HepG2 (cell line): ENCODE measurements at regions not wholly inside any gene's neighbourhood (a gene's known extent, or its start where the extent isn't known, plus 50 kb on each side); places are given as distances from the start of the nearest gene placed in this dataset.

Experiments used
- ATAC-seq: fragments of 200-7000 bp; cut with Tn5 transposase; 3 replicates; pipeline ENCODE4 v1.9.1; 2020; ENCODE audit warnings: mild to moderate bottlenecking, moderate library complexity
- BruUV-seq: library from RNA; stranded (reverse); fragments of 400-500 nt; replicated peaks from 2 replicates; lab custom pipeline; 2021; lab: Mats Ljungman, UMichigan
- CTCF ChIA-PET: fragments of 300-600 bp; formaldehyde crosslinking; extraction: SDS; loops from one replicate; lab custom pipeline; 2021; ENCODE audit warnings: low total read pairs, inconsistent platforms, low intra/inter-chr PET ratio; lab: Yijun Ruan, JAX
- POLR2A ChIA-PET: fragments of 350-600 bp; sonication (Branson Sonifier 250); formaldehyde crosslinking; loops from one replicate; lab custom pipeline; 2020; ENCODE audit warnings: antibody characterized with exemption, inconsistent platforms; lab: Yijun Ruan, JAX
- DNase-seq: peaks from one replicate; pipeline ENCODE4 v3.0.0-alpha.2; 2015; ENCODE audit warnings: low spot score
- FAIRE-seq: peaks from 3 replicates; lab custom pipeline; 2011; peaks lifted over from hg19 to GRCh38; lab: Jason Lieb, UNC
- H2AFZ ChIP-seq: one replicate; pipeline ENCODE4 v1.6.1; 2011; ENCODE audit warnings: low read length, inconsistent platforms
- H3K27ac ChIP-seq: fragments of 300-600 bp; 3 replicates; pipeline ENCODE4 v1.8.0; 2011; ENCODE audit warnings: mixed run types, mild to moderate bottlenecking, mixed read lengths, low read length, inconsistent platforms; ENCODE audit not compliant: insufficient read depth; ENCODE audit errors: extremely low read length
- H3K27me3 ChIP-seq, 2 experiments: fragments of 200-600 bp in 1 of 2; 2 replicates in 1 of 2; 3 replicates in 1 of 2; pipeline versions ENCODE4 v1.6.0 to v1.8.0; 2011; ENCODE audit warnings: low read length in 2 of 2, mild to moderate bottlenecking in 2 of 2, moderate library complexity in 2 of 2, inconsistent platforms in 1 of 2; ENCODE audit not compliant: insufficient read depth in 2 of 2, control insufficient read depth in 1 of 2
- H3K36me3 ChIP-seq, 2 experiments: fragments of 200-600 bp in 1 of 2; replicated peaks in 1 of 2; 2 replicates in 1 of 2; 3 replicates in 1 of 2; pipeline versions ENCODE4 v1.5.1 to v1.8.0; 2011; ENCODE audit warnings: low read length in 2 of 2, inconsistent platforms in 1 of 2; ENCODE audit not compliant: insufficient read depth in 2 of 2, control insufficient read depth in 1 of 2
- H3K4me1 ChIP-seq: 2 replicates; pipeline ENCODE4 v1.5.1; 2012; ENCODE audit warnings: low read length, inconsistent platforms; ENCODE audit not compliant: insufficient read depth
- H3K4me2 ChIP-seq: 2 replicates; pipeline ENCODE4 v1.6.0; 2011; ENCODE audit warnings: low read depth, low read length, inconsistent platforms
- H3K4me3 ChIP-seq, 3 experiments: fragments of 200-600 bp in 1 of 3; sonication (generic), shearing (Covaris generic) in 1 of 3; replicated peaks in 1 of 3; 2 replicates each; pipeline ENCODE4 v1.5.1; 2011 to 2016; ENCODE audit warnings: low read length in 3 of 3, inconsistent platforms in 2 of 3, low read depth in 2 of 3, mild to moderate bottlenecking in 2 of 3, control low read depth in 1 of 3, mixed read lengths in 1 of 3; ENCODE audit not compliant: insufficient read depth in 1 of 3
- H3K79me2 ChIP-seq: one replicate; pipeline ENCODE4 v1.6.1; 2011; ENCODE audit warnings: low read length, inconsistent platforms; ENCODE audit not compliant: insufficient read depth
- H3K9ac ChIP-seq: 2 replicates; pipeline ENCODE4 v1.6.0; 2011; ENCODE audit warnings: mild to moderate bottlenecking, low read depth, low read length, inconsistent platforms; ENCODE audit not compliant: insufficient read depth
- H3K9me3 ChIP-seq: 2 replicates; pipeline ENCODE4 v1.5.1; 2012; ENCODE audit warnings: mild to moderate bottlenecking, low read length
- H4K20me1 ChIP-seq: 2 replicates; pipeline ENCODE4 v1.6.0; 2011; ENCODE audit warnings: inconsistent platforms, mild to moderate bottlenecking, low read length, moderate library complexity; ENCODE audit not compliant: insufficient read depth
- ETV6 ChIP-seq: sonication (generic); formaldehyde crosslinking; conservative IDR thresholded peaks from 2 replicates; pipeline ENCODE4 v1.4.0; 2020; ENCODE audit warnings: missing genetic modification reagents
- HNRNPH1 ChIP-seq: fragments of 200-400 bp; formaldehyde crosslinking; optimal IDR thresholded peaks from 2 replicates; pipeline ENCODE3; 2017; ENCODE audit warnings: mild to moderate bottlenecking, low read depth, low read length
- IRF2 ChIP-seq: IDR thresholded peaks from 2 replicates; pipeline ENCODE4 v1.6.1; 2018; ENCODE audit warnings: missing genetic modification reagents, missing compliant biosample characterization
- RFXAP ChIP-seq: sonication (generic); formaldehyde crosslinking; IDR thresholded peaks from 2 replicates; pipeline ENCODE4 v1.4.0; 2020; ENCODE audit warnings: missing genetic modification reagents, borderline replicate concordance
- THYN1 ChIP-seq: sonication (generic); formaldehyde crosslinking; IDR thresholded peaks from 2 replicates; pipeline ENCODE4 v1.8.1; 2023; ENCODE audit warnings: low read depth, mild to moderate bottlenecking, moderate library complexity, missing genetic modification reagents, borderline replicate concordance
- ZFP82 ChIP-seq: sonication (generic); formaldehyde crosslinking; IDR thresholded peaks from 2 replicates; pipeline ENCODE4 v1.5.1; 2020; ENCODE audit warnings: mild to moderate bottlenecking, missing genetic modification reagents, borderline replicate concordance
- ZNF597 ChIP-seq: sonication (generic); formaldehyde crosslinking; IDR thresholded peaks from 2 replicates; pipeline ENCODE4 v1.5.0; 2020; ENCODE audit warnings: missing genetic modification reagents
- WGBS: methylation state at CpG from one replicate; pipeline ENCODE4 v1.1.6; 2017; ENCODE audit warnings: low lambda C conversion rate; 5-methylcytosine and 5-hydroxymethylcytosine counted together
- in situ Hi-C: cut with HindIII; loops from 2 replicates; pipeline ENCODE4 v1.10.0; 2017; ENCODE audit warnings: low pct_unique_long_range_greater_than_20kb; ENCODE audit not compliant: extremely low pct_ligation_motif_present
- intact Hi-C: fragments of 100-400 bp; cut with micrococcal nuclease; formaldehyde crosslinking; loops from one replicate; pipeline ENCODE4 v1.10.0; 2022; ENCODE audit not compliant: unreplicated experiment
- TF ChIP-seq, protein P1 (sequence below), 2 experiments: IDR thresholded peaks; 2 replicates each; pipeline ENCODE4 v1.6.1; 2011 to 2012; ENCODE audit warnings: low read length in 2 of 2, borderline replicate concordance in 1 of 2, low read depth in 1 of 2, mild to moderate bottlenecking in 1 of 2, moderate library complexity in 1 of 2

GRCh38 chr4:15344041-15344440 lies 83.8 kb upstream of the C1QTNF7 start:
- Histone ChIP-seq H3K4me1 (peaks cover 9% of the 10 kb centered on the region; the same call in 1 of the 2 replicates), H4K20me1 (no peaks in the 10 kb centered on the region), H3K4me3 (no peak overlapping the region), H3K9me3 (no peaks in the 10 kb centered on the region), H3K36me3 (no peaks in the 10 kb centered on the region), H3K79me2 (no peaks in the 10 kb centered on the region), H3K4me2 (no peak overlapping the region), H2AFZ (no peak overlapping the region), H3K9ac (no peak overlapping the region), H3K27ac (no peak overlapping the region), H3K27me3 (peaks cover 0 to 4% of the 10 kb centered on the region in 2 experiments; a peak in 3 of 5 replicates)
- in situ Hi-C loops: no loop called here
- ChIA-PET POLR2A (no interaction called here), CTCF (no interaction called here)
- no TSS peak for BruUV-seq
- WGBS: 12% methylated on average over 2 of the region's 2 CpGs
- DNase-seq (no peak), FAIRE-seq (no peak), ATAC-seq (no peak)
- intact Hi-C loops: no loop called here
- TF ChIP-seq RFXAP (no peak), ZNF597 (CRISPR knock-in tag) (no peak), IRF2 (no peak), ETV6 (no peak), THYN1 (CRISPR knock-in tag) (no peak), ZFP82 (no peak), HNRNPH1 (no peak)
- TF ChIP-seq, protein P1, sequence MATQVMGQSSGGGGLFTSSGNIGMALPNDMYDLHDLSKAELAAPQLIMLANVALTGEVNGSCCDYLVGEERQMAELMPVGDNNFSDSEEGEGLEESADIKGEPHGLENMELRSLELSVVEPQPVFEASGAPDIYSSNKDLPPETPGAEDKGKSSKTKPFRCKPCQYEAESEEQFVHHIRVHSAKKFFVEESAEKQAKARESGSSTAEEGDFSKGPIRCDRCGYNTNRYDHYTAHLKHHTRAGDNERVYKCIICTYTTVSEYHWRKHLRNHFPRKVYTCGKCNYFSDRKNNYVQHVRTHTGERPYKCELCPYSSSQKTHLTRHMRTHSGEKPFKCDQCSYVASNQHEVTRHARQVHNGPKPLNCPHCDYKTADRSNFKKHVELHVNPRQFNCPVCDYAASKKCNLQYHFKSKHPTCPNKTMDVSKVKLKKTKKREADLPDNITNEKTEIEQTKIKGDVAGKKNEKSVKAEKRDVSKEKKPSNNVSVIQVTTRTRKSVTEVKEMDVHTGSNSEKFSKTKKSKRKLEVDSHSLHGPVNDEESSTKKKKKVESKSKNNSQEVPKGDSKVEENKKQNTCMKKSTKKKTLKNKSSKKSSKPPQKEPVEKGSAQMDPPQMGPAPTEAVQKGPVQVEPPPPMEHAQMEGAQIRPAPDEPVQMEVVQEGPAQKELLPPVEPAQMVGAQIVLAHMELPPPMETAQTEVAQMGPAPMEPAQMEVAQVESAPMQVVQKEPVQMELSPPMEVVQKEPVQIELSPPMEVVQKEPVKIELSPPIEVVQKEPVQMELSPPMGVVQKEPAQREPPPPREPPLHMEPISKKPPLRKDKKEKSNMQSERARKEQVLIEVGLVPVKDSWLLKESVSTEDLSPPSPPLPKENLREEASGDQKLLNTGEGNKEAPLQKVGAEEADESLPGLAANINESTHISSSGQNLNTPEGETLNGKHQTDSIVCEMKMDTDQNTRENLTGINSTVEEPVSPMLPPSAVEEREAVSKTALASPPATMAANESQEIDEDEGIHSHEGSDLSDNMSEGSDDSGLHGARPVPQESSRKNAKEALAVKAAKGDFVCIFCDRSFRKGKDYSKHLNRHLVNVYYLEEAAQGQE (IDR thresholded peaks at IDR 0.05; ENCODE audit: borderline replicate concordance in 1 of 2, low read depth in 1 of 2, low read length in 2 of 2): no peak
